H4 (cell line): ENCODE measurements at regions not wholly inside any gene's neighbourhood (a gene's known extent, or its start where the extent isn't known, plus 50 kb on each side); places are given as distances from the start of the nearest gene placed in this dataset.

Experiments used
- DNase-seq: peaks from one replicate; pipeline ENCODE4 v3.0.0-alpha.2; 2015; ENCODE audit warnings: low spot score

DNA sequence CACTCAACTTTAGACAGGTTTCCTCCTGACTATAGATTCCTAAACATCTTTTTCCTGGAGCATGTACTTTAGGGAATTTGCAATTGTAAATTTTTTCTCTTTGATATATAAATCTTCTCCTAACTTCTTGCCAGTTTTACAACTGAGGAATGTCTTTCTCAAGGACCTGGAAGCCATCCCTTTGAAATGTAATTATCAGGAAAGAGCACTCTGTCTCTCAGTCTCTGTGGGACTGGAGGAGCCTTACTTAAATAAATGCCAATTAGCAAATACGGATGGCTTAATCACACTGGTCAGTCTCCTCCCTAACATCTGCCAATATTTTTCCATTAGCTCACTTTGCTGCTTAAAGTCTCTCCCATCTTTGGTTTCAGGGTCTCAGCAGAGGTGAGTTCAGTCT, 344.3 kb upstream of the ARRDC3 start:
- no peak for DNase-seq

DNA sequence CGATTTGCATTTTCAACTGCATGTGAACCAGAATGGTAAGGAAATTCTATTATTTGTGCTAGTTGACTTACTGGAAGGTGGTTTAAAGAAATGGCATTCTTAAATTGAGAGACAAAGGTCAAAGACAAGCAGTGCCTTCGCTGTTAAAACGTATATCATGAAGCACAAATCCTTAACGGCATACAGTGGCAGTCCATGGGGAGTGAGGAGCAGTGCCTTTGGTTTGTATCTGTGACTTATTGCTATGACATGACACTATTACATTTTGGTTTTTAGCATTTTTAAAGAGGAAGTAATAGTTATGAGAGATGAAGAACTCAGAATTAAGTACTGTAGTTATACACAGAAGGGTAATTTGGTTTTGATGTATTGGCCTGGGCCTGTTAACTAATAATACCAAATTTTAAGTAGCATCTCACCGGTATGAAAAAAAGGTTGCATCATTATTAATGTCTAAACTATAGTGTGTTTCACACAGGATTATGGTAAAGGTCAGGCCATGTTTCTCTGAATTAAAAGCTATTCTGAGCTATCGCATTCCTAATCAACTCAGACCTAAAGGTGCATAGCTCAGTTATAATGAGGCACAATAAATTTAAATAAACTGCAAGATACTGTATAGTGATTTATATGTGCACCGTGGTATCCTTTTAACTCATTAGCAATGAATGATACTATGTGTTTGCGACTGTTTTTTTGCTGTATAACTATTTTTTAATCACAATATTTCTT, 339.8 kb upstream of the ARRDC3 start:
- DNase-seq, result no peak

DNA sequence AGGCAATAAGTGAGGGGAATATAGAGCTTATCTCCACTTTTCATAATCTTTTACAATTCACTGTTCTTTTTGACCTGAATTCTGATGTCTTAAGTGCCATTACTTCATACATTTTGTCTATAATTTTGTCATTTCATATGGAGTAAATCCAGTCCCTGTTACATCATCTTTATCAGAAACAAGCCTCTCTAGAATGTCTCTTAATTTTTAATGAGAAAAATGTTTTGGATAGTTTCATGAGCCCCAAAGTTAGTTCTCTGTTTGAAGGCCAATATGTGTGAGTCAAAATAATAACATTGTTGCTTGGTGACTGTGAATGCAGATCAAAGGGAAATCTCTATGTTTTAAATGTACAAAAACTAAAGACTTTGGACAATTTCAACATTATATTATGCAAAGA, 329.6 kb upstream of the ARRDC3 start:
- DNase-seq, result no peak

DNA sequence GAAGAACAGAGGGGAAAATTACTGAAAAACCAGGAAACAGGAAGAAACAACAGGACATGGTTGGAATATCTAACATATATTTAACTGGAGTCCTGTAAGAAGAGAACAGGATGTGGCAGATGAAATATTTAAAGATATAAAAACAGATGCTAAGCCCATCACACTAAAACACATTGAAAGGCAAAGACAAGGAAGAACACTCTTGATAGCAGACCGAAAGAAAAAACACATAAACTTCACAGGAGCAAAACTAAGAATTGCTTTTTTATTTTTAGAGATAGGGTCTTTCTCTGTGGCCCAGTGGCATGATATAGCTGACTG, 324.4 kb upstream of the ARRDC3 start:
- no peak for DNase-seq

DNA sequence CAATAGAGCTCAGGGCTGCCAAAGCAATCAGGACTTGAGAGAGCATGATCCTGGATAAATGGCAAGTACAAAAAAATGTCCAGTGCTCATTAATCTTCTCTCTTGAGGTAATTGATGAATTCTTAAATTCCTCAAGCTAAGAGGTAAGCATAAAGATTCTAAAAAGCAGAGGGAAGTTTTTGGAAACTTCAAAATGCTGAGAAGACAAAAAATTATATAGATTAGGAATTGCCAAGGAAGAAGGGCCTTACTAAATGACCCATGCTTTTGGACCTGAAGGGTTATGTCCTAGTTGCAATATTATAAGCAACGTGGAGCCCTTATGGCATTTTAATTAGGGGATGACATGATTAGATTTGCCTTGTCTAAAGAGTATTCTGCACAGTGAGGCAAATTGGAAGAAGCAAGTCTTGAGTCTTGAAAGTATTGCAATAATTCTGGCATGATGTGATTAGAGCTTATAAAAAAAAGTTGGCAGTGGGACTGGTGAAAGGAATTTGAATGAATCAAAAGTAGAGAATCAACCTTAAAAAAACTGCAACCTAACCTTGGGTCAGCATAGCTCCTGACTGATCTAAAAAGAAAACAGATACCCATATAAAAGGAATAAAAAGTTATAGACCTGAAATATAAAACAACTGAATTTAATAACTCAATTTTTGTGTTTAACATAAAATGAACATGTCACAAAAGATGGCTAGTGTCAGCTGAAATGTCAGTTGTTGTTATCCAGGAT, 323.8 kb upstream of the ARRDC3 start:
- DNase-seq, result no peak

DNA sequence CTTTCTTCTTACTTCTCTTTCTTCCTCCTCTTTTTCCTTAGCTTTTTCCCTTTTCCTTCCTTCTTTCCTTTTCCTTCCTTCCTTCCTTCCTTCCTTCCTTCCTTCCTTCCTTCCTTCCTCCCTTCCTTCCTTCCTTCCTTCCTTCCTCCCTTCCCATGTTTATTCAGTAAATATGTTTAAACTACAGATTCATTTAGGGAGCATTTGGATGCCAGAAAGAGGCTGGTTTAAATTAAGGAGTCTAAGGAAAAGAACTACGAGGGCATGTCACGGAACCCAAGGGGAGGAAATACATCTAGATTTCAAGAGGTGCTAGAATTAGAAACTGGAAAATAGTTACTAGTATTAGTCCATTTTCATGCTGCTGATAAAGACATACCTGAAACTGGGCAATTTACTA, 320.0 kb upstream of the ARRDC3 start:
- DNase-seq, result no peak

DNA sequence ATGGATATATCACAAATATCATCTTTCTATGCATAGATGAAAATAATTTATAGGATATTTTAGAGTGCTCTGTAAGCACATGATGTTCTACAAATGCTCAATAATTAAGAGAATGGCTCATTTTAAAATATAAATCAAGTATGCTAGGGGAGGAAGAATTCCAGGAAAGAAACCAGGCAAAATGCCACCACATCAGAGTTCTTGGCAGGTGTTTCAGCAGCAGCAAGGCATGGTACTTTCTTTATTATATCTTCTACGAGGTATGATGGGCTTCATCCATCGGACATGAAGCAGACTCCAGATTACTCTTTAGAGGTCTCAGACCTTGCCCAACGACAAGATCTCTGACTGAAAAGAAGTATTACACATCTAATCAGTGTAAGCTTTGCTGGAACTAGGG, 316.3 kb upstream of the ARRDC3 start:
- no peak for DNase-seq

DNA sequence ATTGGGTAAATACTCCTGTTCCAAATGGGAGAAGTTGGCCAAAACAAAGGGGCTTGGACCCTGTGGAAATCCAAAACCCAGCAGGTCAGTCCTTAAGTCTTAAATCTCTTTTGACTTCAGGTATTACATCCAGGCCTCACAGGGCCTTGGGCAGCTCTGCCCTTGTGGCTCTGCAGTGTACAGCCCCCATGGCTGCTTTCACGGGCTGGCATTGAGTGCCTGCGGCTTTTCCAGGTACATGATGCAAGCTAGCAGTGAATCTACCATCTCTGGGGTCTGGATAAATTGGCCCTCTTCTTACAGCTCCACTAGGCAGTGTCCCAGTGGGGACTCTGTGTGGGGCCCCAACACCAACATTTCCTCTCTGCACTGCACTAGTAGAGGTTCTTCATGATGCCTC, 308.5 kb upstream of the ARRDC3 start:
- DNase-seq, result no peak

DNA sequence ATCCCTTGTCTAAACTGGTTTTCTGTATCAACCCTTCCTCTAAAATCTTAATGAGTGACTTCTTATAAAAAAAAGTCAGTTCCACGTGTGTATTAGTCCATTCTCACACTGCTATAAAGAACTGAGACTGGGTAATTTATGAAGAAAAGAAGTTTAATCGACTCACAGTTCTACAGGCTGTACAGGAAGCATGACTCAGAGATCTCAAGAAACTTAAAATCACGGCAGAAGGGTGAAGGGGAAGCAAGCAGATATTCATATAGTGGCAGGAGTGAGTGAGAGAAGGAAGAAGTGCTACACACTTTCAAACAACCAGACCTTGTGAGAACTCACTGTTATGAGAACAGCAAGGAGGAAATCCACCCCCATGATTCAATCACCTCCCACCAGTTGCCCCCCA, 307.8 kb upstream of the ARRDC3 start:
- no peak for DNase-seq

DNA sequence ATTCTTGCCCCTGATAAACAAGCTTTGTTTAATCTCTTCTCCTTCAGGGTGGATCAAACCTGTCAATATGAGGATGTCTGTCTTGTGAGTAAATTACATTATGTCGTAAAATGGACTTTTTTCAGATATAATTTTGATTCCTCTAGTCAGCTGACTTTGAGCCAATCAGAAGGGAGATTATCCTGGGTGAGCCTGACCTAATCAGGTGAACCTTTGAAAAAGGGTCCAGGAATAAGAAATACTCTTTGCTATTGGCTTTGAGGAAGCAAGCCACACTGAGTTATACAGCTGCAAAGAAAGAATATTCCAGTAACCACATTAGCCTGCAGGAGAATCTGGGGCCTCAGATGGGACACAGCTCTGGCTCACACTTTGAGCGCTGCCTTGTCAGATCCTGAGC, 304.3 kb upstream of the ARRDC3 start:
- DNase-seq, result no peak

DNA sequence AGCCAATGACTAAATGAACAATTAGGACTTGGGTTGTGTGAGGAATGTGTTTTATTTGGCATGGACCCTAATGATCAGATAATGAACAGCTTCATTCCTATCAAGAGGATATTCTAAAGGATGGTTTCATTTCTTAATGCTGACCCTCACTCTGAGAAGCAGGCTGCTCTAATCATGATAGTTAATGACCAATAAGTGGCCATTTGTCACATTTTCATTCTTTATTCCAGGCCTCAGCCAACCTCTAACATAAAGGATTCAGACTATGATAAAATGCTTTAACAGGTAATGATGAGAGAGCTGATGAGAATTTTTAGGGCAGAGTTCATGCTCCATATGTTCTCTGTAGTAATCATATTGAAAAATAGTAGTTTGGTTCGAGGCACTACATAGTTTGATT, 301.5 kb upstream of the ARRDC3 start:
- DNase-seq, result no peak

DNA sequence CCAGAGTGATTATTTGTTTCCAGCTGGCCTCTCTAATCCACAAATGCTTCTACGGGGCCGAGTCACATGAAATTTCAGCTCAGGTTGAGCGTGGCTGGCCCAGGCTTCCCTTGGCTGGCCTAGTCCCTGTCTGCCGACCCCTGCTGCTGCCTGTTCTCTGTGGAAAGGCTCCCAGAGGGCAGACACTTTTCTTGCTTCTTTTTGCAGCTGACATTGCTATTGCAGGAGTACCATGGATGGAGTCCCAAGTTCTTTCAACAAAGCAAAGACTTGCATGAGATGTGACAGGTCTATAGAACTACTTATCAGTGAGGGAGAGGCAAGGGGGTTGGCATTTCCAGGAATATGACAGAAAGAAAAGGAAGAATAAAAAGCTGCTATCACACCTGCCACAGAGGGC, 287.4 kb upstream of the ARRDC3 start:
- DNase-seq, result no peak

DNA sequence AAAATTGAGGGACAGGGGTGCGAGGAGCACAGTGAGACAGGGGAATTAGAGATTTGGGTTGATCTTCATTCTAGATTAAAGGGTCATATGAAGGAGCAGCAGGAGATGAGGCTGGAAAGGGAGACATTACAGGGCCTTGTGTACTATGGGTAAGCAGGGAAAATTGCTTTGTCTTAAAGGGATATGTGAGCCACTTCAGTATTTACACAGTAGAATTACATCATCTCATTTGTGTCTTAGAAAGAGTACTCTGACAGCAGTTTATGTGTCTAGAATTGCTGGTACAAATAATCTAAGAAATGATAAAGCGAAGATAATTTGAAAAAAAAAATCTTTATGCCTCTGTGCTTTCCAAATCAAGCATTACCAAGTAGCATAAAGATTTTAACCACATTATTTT, 287.0 kb upstream of the ARRDC3 start:
- no peak for DNase-seq

DNA sequence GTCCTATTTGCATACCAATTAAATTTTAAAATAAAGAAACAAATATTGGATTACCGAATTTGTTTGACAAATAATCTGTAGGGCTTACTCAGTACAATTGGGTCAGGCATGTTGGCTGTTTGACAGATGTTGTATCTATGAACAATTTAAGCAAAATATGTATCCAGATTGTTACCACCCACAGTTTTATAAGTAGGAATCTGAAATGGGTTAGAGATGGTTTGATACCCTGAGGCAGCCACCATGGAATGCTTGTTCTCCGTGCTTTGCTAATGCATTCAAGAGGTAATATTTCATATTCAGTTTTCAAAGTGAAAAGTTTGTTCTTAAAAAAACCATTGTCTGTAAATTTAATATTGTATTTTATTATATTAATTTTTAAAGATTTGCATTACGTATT, 285.1 kb upstream of the ARRDC3 start:
- DNase-seq, result no peak

DNA sequence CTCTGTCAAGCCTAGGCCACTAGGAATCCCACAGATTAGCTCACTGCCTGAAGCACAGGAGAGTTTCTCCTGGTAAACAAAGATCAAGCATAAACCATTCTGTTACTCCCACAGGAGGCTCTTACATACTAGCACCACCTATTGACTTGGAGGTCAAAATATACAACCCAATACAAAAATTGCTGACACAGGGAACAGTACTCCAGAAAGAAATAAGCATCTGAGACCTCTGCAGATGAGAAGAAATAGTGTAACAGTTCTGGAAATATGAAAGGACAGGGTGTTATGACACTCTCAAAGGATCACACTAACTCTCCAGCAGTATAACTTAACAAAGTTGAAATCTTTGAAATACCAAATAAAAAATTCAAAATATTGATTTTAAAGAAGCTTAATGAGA, 269.6 kb upstream of the ARRDC3 start:
- DNase-seq, result no peak

DNA sequence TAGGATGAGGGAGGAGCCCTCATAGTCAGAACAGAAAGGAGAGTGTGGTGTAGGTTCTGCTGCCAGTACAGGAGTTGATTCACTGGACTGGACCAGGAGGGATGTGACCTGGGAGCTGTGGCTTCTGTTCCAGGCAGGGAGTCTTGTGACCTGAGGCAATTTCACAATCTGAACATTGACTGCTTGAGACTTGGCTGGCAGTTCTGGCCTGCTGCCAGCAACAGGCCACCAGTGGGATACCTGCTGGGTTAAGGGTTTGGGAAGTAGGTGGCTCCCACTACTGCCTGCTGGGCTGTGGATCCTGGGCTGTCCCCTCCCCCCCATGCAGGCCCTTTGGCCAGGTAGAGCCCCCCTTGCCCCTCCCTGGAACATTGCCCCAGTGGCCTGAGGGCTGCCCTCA, 268.6 kb upstream of the ARRDC3 start:
- DNase-seq, result peak; percentile 13

DNA sequence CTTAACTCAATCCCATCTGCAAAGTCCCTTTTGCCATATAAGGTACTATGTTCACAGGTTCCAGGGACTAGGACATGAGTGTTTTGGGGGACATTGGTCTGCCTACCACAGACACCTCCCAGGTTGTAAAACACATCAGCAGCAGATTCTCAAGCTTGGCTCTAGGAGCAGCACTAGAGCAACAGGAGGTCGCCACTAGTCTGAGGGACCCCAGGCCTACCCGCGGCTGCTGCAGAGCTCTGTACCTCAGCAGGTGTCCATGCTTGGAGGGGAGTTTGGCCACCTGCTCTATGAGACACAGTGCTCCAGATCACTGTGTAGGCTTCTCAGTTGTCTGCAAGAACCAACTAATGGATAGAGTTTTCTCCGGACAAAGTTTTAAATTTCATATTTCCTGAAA, 262.2 kb upstream of the ARRDC3 start:
- DNase-seq, result no peak

DNA sequence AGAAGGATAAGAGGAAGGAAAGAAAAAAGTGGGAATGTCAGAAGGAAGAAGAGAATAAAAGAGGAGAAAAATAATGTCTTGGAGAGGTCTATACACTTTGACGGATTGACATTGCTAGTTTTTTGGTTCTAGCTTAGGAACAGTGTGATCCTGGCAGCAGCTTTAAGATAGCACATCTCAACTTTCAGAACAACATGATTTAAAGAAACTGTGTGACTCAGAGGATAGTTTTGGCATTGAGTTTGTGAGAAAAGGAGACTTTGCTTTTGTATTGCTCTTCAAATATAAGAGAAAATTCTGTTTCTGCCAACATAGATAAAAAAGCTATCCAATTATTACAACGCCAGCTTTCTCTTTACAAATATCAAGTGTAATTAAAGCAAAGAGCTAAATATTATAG, 260.7 kb upstream of the ARRDC3 start:
- no peak for DNase-seq

DNA sequence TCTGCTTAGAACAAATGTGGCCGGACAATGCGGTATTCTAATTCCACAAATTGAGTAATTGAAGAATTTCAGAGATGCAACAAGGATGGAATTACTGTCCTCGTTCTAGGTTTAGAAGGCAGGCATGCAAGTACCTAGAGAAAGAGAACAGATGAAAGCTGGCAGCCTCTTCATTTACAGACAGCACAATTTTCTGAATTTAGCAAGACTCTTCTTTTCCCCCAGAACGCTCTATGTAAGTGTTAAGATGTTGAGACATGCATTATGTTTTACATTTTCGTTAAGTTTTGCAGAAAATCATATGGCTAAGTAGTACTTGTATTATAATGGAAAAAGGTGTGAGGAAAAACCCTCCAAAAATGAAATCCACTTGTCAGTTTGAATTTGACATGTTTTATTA, 259.5 kb upstream of the ARRDC3 start:
- DNase-seq, result no peak

DNA sequence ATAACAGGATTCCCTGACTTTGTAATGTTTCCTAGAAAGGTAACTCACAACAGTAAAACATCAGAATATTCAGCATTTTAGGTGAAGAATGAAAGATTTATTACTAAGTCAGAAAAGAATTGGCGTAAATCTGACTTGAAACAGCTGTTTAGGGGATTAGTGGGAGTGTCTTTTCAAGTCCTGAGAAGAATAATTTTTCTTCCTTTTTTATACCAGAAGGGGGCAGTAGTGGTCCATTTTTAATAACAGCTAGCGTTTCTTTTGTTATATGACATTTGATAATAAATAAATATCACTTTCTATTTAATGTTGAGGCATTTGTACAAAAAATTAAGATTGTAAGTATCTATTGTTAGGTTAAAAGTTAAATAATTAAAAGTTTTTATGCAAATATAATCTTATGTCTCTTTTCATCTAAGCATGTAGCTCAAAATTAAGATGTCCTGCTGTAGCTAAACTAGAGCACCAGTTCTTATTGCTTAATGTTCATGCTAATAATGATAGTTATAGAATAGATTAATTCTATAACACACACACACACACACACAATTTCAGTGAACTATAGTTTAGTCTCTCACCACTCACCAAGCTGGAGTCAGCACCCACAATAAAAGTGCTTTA, 258.7 kb upstream of the ARRDC3 start:
- DNase-seq, result peak; percentile 19

DNA sequence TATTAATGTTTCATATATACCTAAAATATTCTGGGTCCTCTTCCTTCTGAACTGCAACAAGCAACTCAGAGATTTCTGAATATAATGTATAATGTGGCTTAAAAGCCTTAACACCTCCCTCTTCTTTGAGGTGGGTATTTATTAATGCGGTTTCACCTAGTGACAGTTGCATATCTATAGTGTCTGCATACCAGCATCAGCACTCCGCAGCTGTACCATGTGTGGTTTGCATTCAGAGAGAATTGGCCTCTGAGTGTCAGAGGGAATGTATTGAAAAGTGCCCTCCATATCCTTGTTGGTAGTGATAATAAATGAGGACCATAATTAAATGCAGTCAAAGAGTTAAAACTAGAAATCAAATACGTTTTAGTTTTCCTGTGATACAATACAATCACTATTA, 256.6 kb upstream of the ARRDC3 start:
- no peak for DNase-seq

DNA sequence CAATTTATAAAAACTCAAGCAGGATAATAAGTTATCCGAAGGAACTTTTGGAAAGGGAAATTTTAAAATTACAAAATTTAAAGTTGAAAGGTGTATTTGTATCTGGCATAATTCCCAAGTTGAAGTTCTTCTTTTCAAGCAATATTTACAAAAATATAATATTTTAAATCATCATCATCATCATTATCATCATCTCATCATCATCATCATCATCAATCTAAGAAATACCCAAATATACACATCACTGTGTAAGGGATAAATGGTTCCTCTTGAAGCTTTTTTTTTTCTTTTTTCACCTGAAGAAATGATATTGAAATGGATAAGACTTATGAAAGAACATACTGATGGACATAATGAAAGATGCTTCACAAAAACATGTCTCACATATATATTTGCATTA, 254.9 kb upstream of the ARRDC3 start:
- no peak for DNase-seq

DNA sequence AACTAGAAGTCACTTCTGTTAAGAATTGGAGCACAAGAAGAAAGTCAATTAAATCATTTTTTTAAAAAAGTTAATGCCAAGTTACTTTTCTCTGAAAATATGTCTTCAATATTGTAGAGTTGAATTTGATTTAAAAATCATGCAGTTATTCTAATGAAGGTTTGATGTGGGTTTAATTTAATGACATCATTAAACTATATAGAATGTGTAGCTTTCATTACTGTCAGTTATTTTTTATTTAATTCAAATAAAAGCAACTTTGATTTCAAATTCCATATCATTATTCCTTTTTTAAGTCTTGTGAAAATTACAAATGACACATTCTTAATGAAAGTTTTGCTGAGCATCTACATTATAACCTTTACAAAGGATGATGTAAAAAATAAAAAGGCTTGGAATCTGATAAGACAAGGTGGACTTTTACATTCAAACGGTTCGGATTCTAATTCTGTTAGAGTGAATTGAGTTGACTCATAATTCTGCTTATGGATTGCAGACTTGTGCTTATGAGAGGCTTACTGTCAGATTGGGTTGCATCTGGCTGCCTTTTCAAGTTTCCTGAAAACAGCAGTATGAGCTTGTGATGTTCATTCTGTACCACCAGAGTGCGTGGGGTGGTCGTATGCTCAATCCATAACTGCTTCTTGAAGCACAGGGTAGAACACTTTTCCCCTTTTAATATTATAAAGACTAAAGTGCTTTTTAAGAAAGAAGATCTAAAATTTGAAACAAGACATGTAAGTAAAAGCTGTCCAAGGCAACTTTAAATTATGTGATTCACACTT, 253.0 kb upstream of the ARRDC3 start:
- DNase-seq, result no peak
